Activated CD4-positive, alpha-beta T cell treated with anti-CD3 and anti-CD28 coated beads, Interleukin-2, amount 50 U/mL, for 24 hours (primary cell): ENCODE measurements at regions not wholly inside any gene's neighbourhood (a gene's known extent, or its start where the extent isn't known, plus 50 kb on each side); places are given as distances from the start of the nearest gene placed in this dataset.

Source experiments
- DNase-seq, 2 donors: peaks; one replicate each; pipeline ENCODE4 v3.0.0-alpha.2; 2020; ENCODE audit warnings: low read depth in 1 of 2, low spot score in 1 of 2

DNA sequence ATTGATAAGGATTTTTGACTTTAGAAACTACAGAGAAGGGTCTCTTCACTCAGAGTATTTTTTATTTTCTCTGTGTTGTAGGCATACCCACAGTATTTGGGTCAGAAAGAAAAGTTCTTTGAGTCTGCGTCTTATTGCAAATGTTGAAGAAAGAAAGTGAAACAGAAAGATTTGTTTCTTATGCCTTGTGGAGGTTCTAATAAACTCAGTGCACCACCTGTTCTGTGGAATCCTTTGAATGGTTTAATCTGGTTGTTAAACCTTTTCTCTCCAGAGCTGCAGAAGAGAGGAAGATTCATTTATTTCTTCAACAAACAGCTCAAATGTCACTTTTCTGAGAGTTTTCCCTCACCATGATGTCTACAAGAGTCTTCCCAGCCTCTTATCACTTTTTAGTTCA, 146.6 kb upstream of the PLEKHG7 start:
- no peak for DNase-seq

DNA sequence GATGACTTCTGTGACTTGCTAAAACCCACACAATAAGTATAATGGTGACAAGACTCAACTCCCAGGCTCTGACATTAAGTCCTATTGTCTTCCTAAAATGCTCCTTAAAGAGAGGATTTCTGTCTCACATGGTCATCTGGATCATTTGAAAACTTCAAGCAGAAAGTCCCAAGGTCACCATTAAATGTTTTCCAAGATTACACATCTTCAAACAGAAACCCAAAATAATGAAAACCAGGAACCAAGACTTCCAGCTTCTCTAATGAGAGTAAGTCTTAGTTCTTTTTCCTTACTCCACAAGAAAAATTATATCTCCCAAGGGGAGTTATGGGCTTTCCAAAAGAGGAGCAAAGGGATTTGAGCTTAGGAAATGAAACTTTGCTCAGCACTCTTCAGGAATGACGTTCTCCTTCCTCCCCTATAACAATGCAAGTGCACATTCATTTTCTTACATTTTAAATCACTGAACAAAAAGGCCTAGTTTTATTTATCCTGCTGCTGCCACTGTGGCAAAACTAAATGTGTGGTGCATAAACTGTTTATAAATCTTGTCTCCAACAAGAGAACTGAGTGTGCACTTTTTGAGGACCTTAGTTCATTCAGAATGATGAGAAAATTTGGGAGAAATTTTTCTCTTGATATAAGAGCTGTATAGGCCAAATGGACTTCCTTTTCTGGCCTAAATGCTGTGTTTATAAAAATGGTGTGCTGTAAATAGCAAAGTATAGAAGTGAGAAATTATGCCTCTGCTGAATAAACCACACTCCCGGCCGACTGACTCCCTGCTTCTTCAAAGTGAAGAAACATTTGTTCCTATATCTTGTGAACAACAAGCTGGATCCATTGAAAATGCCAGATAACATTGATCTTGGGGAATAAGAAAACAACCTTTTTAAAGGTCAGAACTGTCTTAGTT, 148.4 kb upstream of the PLEKHG7 start:
- DNase-seq = no peak

DNA sequence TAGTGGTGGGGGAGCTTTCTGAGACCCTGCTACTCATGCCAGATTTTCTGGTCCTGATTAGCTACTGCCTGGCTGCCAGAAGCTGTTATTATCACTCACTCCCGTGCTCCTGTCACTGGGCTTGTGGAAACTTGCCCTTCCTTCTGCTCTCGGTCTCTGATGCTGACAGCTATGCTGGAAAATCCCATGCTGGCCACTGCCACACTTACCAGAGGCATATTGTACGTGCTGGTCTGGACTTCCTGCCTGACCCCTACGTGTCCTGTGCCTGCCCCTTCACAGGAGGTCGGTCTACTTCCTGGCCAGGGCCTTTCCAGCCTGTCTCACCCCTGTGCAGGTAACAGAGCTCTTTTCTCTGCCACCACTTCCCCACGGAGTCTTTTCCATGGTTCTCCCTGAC, 149.4 kb upstream of the PLEKHG7 start:
- DNase-seq = no peak

DNA sequence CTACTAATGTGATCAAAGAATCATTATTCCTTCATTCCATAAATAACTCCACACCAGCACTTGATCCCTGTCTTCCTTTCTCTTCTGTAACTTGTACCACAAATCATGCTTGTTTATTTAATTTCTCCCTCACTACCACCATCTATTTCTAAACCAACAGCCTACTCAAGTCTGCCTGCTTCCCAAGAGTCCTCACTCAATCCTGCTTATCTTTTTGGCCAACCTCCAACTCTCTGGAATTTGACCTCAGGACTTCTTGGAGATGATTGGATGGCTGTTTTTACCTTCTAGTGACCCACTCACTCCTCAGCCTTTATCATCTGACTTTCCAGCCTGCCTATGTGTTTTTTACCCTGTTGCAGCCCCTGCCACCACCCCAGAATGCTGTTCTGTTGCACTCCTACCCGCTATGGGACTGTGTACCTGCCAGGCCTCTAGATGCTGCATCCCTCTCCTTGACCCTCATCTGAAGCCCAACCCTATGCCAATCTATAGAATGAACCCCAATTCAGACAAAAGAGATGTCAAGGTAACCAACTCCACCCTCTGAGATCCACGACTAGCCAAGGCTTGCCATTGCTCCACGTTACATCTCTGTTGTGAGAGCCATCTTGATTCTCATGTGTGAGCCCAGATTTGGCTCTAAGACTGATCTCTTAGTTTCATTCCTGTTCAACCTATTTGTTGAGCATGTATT, 150.2 kb upstream of the PLEKHG7 start:
- no peak for DNase-seq

DNA sequence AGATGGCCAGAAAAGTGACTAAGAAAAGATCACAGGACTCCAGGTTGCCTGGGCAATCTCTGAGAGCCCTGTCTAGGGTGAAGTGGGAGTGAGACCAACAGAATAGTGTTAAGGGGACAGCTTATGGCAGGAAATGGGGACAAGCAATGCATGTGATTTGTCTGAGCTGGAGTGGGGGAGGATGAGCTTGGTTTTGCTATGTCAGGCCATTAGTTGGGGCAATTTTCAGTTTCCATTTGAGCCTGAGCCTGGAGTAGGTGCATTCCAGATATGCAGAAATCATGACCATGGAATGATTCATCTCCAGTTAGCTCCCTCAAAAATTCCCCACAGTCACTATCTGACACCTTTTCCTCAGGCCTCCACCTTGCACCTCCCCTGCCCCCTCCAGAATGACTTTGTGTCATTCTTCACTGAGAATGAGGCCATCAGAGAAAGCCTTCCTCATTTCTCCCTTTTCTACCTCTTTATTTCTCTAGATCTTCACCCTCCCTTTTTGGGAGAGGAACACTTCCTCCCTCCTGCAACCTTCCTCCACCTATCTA, 150.9 kb upstream of the PLEKHG7 start:
- peak in 1 of 2 donors; percentile 72 for DNase-seq

DNA sequence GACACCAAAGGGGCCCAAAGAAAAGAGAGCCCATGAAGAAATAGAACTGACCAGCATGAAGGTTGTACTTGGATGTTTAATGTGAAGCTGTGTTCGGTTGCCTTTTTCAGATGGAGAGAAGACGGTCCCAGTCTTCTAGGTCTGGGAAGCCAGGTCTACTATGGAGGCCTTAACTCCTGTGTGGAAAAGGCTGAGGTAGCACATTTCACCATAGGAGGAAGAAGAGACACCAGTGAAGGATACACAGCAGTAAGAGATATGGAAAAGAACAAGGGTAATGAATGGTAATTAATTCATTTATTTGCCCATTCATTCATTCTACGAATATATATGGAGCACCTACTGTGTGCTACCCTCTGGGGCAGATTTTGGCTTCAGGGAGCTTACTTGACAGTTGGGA, 151.6 kb upstream of the PLEKHG7 start:
- no peak for DNase-seq

- no peak for DNase-seq
Measured at GRCh38 chr12:92550661-92551060, 152.1 kb upstream of the PLEKHG7 start.

DNA sequence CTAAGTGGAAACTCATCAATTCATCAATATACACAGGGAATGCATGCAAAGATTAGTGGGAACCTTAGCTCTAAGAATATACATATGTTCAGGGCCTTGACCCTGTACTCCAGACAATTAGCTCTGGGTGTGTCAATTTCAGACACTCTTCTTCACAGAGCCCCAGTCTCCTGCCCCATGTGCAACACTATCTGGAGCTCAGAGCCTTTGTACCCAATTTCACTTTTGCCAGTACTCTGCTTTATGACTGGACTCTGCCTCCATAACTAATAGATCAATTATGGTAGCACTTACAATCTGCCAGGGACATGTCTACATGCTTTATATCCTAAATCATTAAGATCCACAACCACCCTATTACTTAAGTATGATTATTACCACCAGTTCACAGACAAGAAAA, 152.5 kb upstream of the PLEKHG7 start:
- no peak for DNase-seq

DNA sequence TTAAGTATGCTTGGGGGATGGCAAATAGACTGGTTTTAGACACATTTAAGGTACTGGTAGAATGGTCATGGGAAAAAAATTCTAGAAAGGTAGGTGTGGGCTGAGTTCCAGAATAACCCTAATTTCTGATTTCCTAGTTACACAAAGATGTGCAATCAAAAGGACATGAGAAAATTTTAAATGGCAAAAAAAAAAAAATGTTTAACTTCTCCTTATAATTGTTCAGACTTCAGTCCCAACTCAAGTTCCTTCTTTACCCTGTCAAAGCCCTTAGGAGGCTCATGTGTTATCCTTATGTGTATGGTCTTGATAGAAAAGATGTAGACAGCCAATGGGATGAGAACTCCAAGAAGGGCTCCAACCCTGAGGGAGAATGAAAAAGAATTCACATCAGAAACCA, 153.3 kb upstream of the PLEKHG7 start:
- DNase-seq = no peak

GRCh38 chr12:92547906-92548305, 154.9 kb upstream of the PLEKHG7 start:
- no peak for DNase-seq

DNA sequence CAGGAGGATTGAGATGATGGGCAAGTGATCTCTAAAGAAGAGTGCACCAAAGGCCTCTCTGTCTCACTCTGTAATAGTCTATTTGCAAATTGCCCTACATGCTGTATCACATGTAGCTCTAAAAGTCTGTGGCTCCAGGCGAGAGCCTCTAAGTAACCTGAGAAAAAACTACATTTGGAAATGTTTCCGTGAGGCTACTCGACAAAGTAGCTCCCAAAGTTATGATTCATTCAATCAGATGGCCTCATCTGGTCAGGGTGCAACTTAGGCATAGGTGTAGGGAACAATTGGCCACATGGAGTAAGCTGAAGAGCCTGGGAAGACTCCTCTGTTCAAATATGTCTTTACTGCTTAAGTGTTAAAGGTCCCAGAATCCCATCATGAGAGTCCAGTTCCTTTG, 155.4 kb upstream of the PLEKHG7 start:
- DNase-seq = no peak

GRCh38 chr12:92546635-92547348, 156.0 kb upstream of the PLEKHG7 start:
- DNase-seq = no peak

GRCh38 chr12:92546259-92546634, 156.5 kb upstream of the PLEKHG7 start:
- no peak for DNase-seq

DNA sequence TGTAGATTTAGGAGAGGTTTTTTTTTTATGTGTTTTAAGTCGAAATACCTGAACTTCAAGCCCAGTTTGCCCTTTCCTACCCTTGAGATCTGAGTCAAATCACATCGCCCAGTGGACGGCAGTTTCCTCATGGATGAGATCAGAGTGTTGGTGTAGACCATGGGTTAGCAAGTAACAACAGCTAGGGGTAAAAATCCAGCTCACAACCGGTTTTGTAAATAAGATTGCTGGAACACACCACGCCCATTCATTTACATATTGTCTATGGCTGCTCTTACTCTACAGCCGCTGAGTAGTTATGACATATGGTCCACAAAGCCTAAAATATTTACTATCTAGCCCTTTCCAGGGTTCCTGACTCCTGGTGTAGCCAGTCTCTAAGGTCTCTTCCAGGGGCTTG, 158.5 kb upstream of the PLEKHG7 start:
- no peak for DNase-seq

- DNase-seq = no peak
Measured at GRCh38 chr12:92543840-92544239, 158.9 kb upstream of the PLEKHG7 start.

DNA sequence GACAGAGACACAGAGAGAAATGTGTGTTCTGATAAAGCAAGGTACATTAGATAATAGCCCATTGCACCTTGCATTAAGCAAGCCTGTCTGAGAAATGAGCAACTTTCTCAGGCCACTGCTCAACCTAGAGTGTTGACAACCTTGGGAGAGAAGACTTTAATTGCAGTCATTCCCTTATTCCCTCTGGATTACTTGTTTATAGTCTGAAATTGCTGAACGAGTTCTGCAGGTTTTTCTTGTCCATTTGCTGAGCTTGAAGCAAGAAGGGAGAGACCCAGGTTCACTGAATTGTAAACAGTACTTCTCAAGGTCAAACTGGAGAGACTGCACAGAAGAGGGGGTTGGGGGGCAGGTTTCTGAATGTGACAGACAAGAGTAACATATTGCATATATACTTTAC, 159.4 kb upstream of the PLEKHG7 start:
- no peak for DNase-seq

DNA sequence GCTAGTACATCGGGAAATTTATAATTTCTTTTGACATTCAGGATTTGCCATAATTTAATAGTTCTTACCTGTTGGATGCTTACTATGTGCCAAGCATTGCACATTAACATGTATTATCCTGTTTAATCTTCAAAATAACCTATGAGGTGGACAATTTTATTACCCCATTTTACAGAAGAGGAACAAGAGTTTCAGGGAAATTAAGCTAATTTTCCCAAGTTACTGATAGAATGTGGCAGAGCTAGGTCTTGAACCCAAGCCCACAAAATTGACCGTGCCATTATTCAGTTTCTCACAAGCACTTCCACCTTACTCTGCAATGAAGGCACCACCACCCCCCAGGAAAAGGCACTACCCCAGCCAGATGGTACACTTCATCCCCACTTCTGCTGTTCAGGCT, 161.1 kb upstream of the PLEKHG7 start:
- no peak for DNase-seq

DNA sequence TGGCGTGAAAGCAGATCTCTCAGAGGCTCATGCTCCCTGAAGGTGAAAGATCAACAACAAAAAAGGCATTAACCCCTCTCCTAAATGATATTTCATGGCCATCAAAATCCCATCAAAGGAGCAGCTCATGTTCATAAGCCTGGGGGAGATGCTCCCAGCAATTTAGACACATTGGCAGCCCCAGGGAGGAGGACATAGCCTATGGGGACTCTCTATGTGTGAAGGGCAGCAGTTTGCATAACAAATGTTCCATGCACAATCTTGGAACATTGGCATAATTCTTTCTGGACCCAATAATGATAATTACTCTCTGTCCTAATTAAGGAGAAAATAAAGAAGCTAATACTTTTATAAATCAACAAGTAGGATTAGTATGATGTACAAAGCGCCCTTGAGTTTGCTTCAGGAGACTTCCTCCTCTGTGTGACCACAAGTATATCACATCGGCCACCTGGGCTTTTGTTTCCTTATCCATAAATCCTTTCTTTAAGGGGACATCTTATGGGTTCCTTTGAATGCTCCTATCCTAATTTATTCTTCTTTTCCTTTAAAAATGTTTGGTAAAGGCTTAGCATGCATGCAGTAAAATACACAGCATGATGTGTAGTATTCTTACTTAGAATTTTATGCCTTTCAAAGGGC, 161.9 kb upstream of the PLEKHG7 start:
- DNase-seq = no peak

- DNase-seq = no peak
Measured at GRCh38 chr12:92539976-92540781, 162.6 kb upstream of the PLEKHG7 start.

DNA sequence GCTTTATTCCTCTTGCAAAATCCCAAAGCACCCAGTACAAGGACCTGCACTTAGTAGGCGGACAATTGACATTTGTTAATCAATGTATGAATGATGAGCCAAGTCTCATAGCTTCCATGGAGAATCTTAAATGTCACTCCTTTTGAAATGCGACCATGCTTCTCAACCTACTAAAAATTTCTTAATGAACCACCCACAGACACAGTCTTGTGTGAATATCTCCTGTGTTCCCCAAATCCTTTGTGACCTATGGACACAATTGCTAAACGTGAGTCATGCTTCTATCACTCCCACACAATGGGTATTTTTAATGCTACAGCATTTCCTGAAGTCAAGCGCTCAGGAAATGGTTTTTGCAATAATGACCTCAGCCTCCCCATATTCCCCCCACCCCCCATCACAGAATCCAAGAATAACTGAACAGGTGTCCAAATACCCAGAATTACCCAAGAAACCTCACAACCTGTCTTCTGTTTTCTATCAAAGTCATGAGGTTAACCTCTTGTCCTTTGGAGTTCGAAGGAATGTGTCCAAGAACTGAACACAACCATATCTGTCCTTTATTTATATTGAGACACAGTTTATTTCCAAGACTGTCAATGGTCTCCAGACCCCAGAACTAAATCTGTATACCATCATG, 163.6 kb upstream of the PLEKHG7 start:
- peak in 1 of 2 donors; percentile 46 for DNase-seq
